ENCODE measurements at regions not wholly inside any gene's neighbourhood (a gene's known extent, or its start where the extent isn't known, plus 50 kb on each side); places are given as distances from the start of the nearest gene placed in this dataset.

- no peak overlapping the region for H2AK5ac ChIP-seq (ENCODE audit: low read depth, low read length)
- in situ Hi-C loops (cut with MboI; ENCODE audit: low sequenced_read_pairs) (no loop called here), intact Hi-C loops (cut with micrococcal nuclease) (no loop called here), dilution Hi-C loops (cut with HindIII; ENCODE audit: low sequenced_read_pairs, unreplicated experiment) (no loop called here)
- no peaks in the 10 kb centered on the region for H3K79me1 ChIP-seq (ENCODE audit: low read depth in 1 of 2, low read length in 2 of 2)
- no peak overlapping the region for H4K8ac ChIP-seq (ENCODE audit: low read depth in 2 of 2, low read length in 2 of 2)
- H3K23ac ChIP-seq (ENCODE audit: low read depth, low read length): no peak overlapping the region
- H3K9ac ChIP-seq (ENCODE audit: low read depth, low read length): no peak overlapping the region
- H3K36me3 ChIP-seq (ENCODE audit: control insufficient read depth, insufficient read depth, low read length): no peaks in the 10 kb centered on the region
- no peak overlapping the region for H2BK5ac ChIP-seq (ENCODE audit: low read depth, low read length, poor library complexity, severe bottlenecking)
- H2BK20ac ChIP-seq (ENCODE audit: low read depth, low read length): no peak overlapping the region
- H2AFZ ChIP-seq (replicated peaks; ENCODE audit: low read length, poor library complexity): no peak overlapping the region
- H3K4me1 ChIP-seq (ENCODE audit: control insufficient read depth, insufficient read depth, low read length): no peaks in the 10 kb centered on the region
- no peak overlapping the region for H3K56ac ChIP-seq (ENCODE audit: extremely low read depth, insufficient read depth, low read length)
- DNase-seq (no peak), ATAC-seq (ENCODE audit: low read depth) (no peak)
- no TSS peak for BruUV-seq (replicated peaks)
- H2BK120ac ChIP-seq (ENCODE audit: low read depth, low read length): no peak overlapping the region
- ChIA-PET POLR2A (ENCODE audit: unreplicated experiment) (no interaction called here), CTCF (interaction anchor here (0.5 to 0.6 kb wide), 2 partner anchors 10 to 398 kb away, joined by 3 to 6 read pairs; no protein-coding TSS in a partner anchor)
- no peak overlapping the region for H2AK9ac ChIP-seq (replicated peaks; ENCODE audit: low read depth, low read length, poor library complexity)
- no peak overlapping the region for H2BK15ac ChIP-seq (ENCODE audit: low read depth, low read length)
- H4K91ac ChIP-seq (ENCODE audit: insufficient read depth, low read depth, low read length): no peak overlapping the region
- no peak overlapping the region for H3K4me2 ChIP-seq (ENCODE audit: low read depth, low read length)
- TF ChIP-seq RAD21 (IDR thresholded peaks at IDR 0.05; ENCODE audit: low read length): no peak
- no peak for TF ChIP-seq RCOR1 (IDR thresholded peaks at IDR 0.05; ENCODE audit: insufficient replicate concordance, low read length)
- no peak for TF ChIP-seq BHLHE40 (IDR thresholded peaks at IDR 0.05; ENCODE audit: low read depth, low read length)
- TF ChIP-seq USF2 (IDR thresholded peaks at IDR 0.05; ENCODE audit: low read depth, low read length): no peak
- no peak for TF ChIP-seq CEBPB (IDR thresholded peaks at IDR 0.05; ENCODE audit: low read depth, low read length)
- TF ChIP-seq CTCF (conservative IDR thresholded peaks at IDR 0.05; ENCODE audit: low read depth, low read length): no peak
- no peak for TF ChIP-seq FOS (IDR thresholded peaks at IDR 0.05; ENCODE audit: low read depth, low read length)
- TF ChIP-seq MAFK (IDR thresholded peaks at IDR 0.05; ENCODE audit: low read depth, low read length): peak; percentile 40; the same call in 1 of the 2 replicates
- no peak for TF ChIP-seq MXI1 (IDR thresholded peaks at IDR 0.05; ENCODE audit: borderline replicate concordance, low read depth, low read length)
- peak; percentile 45; the same call in 1 of the 2 replicates for TF ChIP-seq NFE2L2 (IDR thresholded peaks at IDR 0.05; ENCODE audit: low read depth, low read length)
- TF ChIP-seq RFX5 (IDR thresholded peaks at IDR 0.05; ENCODE audit: low read depth, low read length): no peak
- no peak for TF ChIP-seq MAZ (IDR thresholded peaks at IDR 0.05; ENCODE audit: borderline replicate concordance, low read depth, low read length)
- WGBS, 2 experiments (ENCODE audit: extremely low coverage in 2 of 2, insufficient read length in 1 of 2): no CpG with 5 or more reads among the region's 3 CpGs
- H3K18ac ChIP-seq (ENCODE audit: low read depth, low read length): no peak overlapping the region
- no peak overlapping the region for H3K4me3 ChIP-seq (ENCODE audit: insufficient read depth, low read depth, low read length)
- H3K4ac ChIP-seq (ENCODE audit: low read depth, low read length): no peak overlapping the region
- H4K5ac ChIP-seq (ENCODE audit: low read depth, low read length): no peak overlapping the region
- H3K14ac ChIP-seq (replicated peaks; ENCODE audit: low read depth, low read length): no peak overlapping the region
- H3K9me1 ChIP-seq (ENCODE audit: insufficient read depth, low read length): no peaks in the 10 kb centered on the region
- H4K20me1 ChIP-seq (ENCODE audit: insufficient read depth, low read length): no peaks in the 10 kb centered on the region
- H3K27me3 ChIP-seq (ENCODE audit: control insufficient read depth, insufficient read depth, low read length): no peaks in the 10 kb centered on the region
- no peaks in the 10 kb centered on the region for H3K9me3 ChIP-seq (ENCODE audit: control insufficient read depth, insufficient read depth, low read length)
- no peak overlapping the region for H3K27ac ChIP-seq (ENCODE audit: insufficient read depth, low read length)
Measured at GRCh38 chr6:23424584-23424983, 701.4 kb upstream of the NRSN1 start.
